ENCODE measurements at regions not wholly inside any gene's neighbourhood (a gene's known extent, or its start where the extent isn't known, plus 50 kb on each side); places are given as distances from the start of the nearest gene placed in this dataset.

- TF ChIP-seq CTCF (IDR thresholded peaks at IDR 0.05) (no peak), POLR2A (IDR thresholded peaks at IDR 0.05) (no peak)
- H3K9me3 ChIP-seq = no peaks in the 10 kb centered on the region
- WGBS, 2 donors = 90 to 92% methylated on average over 3 of the region's 3 CpGs
- H3K4me3 ChIP-seq = no peak overlapping the region
- H3K4me1 ChIP-seq = no peaks in the 10 kb centered on the region
- no peak for DNase-seq
- no peaks in the 10 kb centered on the region for H3K36me3 ChIP-seq (ENCODE audit: low read depth, missing control alignments)
- H3K27ac ChIP-seq = no peak overlapping the region
- no peaks in the 10 kb centered on the region for H3K27me3 ChIP-seq
- intact Hi-C loops (cut with DNase I; ENCODE audit: low total_unique reads) = no loop called here
Observed at GRCh38 chr2:145110668-145111356, 590.9 kb upstream of the ZEB2 start.

GRCh38 chr2:145108959-145109710 lies 589.2 kb upstream of the ZEB2 start:
- TF ChIP-seq POLR2A (IDR thresholded peaks at IDR 0.05) = no peak
- TF ChIP-seq CTCF (IDR thresholded peaks at IDR 0.05) = no peak
- no peak overlapping the region for H3K4me3 ChIP-seq
- no peaks in the 10 kb centered on the region for H3K36me3 ChIP-seq (ENCODE audit: low read depth, missing control alignments)
- H3K27ac ChIP-seq = no peak overlapping the region
- intact Hi-C loops (cut with DNase I; ENCODE audit: low total_unique reads) = no loop called here
- 79 to 80% methylated on average over 9 of the region's 9 CpGs for WGBS, 2 donors
- H3K9me3 ChIP-seq = no peaks in the 10 kb centered on the region
- H3K27me3 ChIP-seq = no peaks in the 10 kb centered on the region
- no peaks in the 10 kb centered on the region for H3K4me1 ChIP-seq
- no peak for DNase-seq

GRCh38 chr2:145108361-145108778 lies 588.5 kb upstream of the ZEB2 start:
- Histone ChIP-seq H3K9me3 (no peaks in the 10 kb centered on the region), H3K36me3 (ENCODE audit: low read depth, missing control alignments) (no peaks in the 10 kb centered on the region), H3K27me3 (no peaks in the 10 kb centered on the region), H3K4me1 (no peaks in the 10 kb centered on the region), H3K4me3 (no peak overlapping the region), H3K27ac (no peak overlapping the region)
- 68 to 77% methylated on average over 10 of the region's 10 CpGs for WGBS, 2 donors
- no peak for TF ChIP-seq CTCF (IDR thresholded peaks at IDR 0.05)
- TF ChIP-seq POLR2A (IDR thresholded peaks at IDR 0.05) = no peak
- DNase-seq = no peak
- intact Hi-C loops (cut with DNase I; ENCODE audit: low total_unique reads) = no loop called here

GRCh38 chr2:145106293-145106692 lies 586.4 kb upstream of the ZEB2 start:
- no peak overlapping the region for H3K27ac ChIP-seq
- intact Hi-C loops (cut with DNase I; ENCODE audit: low total_unique reads) = no loop called here
- H3K27me3 ChIP-seq = no peaks in the 10 kb centered on the region
- H3K9me3 ChIP-seq = no peaks in the 10 kb centered on the region
- no peak for DNase-seq
- 77 to 94% methylated on average over 5 of the region's 5 CpGs for WGBS, 2 donors
- no peaks in the 10 kb centered on the region for H3K4me1 ChIP-seq
- H3K36me3 ChIP-seq (ENCODE audit: low read depth, missing control alignments) = no peaks in the 10 kb centered on the region
- no peak overlapping the region for H3K4me3 ChIP-seq
- TF ChIP-seq POLR2A (IDR thresholded peaks at IDR 0.05) = no peak
- TF ChIP-seq CTCF (IDR thresholded peaks at IDR 0.05) = no peak

Measured in testis (tissue), 2 donors.